ENCODE measurements at regions not wholly inside any gene's neighbourhood (a gene's known extent, or its start where the extent isn't known, plus 50 kb on each side); places are given as distances from the start of the nearest gene placed in this dataset.

- Histone ChIP-seq H3K9me1 (ENCODE audit: insufficient read depth, low read length) (no peaks in the 10 kb centered on the region), H3K23ac (ENCODE audit: low read depth, low read length) (no peak overlapping the region), H4K8ac (ENCODE audit: low read depth in 2 of 2, low read length in 2 of 2) (no peak overlapping the region), H2AK9ac (replicated peaks; ENCODE audit: low read depth, low read length, poor library complexity) (no peak overlapping the region), H2BK20ac (ENCODE audit: low read depth, low read length) (no peak overlapping the region), H3K4me1 (ENCODE audit: control insufficient read depth, insufficient read depth, low read length) (no peaks in the 10 kb centered on the region), H3K36me3 (ENCODE audit: control insufficient read depth, insufficient read depth, low read length) (no peaks in the 10 kb centered on the region), H3K18ac (ENCODE audit: low read depth, low read length) (no peak overlapping the region), H2BK15ac (ENCODE audit: low read depth, low read length) (no peak overlapping the region), H4K5ac (ENCODE audit: low read depth, low read length) (no peak overlapping the region), H2AFZ (replicated peaks; ENCODE audit: low read length, poor library complexity) (no peak overlapping the region), H2BK5ac (ENCODE audit: low read depth, low read length, poor library complexity, severe bottlenecking) (no peak overlapping the region), H3K4ac (ENCODE audit: low read depth, low read length) (no peak overlapping the region), H3K9ac (ENCODE audit: low read depth, low read length) (no peak overlapping the region), H2BK120ac (ENCODE audit: low read depth, low read length) (no peak overlapping the region), H3K79me1 (ENCODE audit: low read depth in 1 of 2, low read length in 2 of 2) (no peaks in the 10 kb centered on the region), H3K56ac (ENCODE audit: extremely low read depth, insufficient read depth, low read length) (no peak overlapping the region), H4K20me1 (ENCODE audit: insufficient read depth, low read length) (no peaks in the 10 kb centered on the region), H3K14ac (replicated peaks; ENCODE audit: low read depth, low read length) (no peak overlapping the region), H3K27ac (ENCODE audit: insufficient read depth, low read length) (no peak overlapping the region), H3K9me3 (ENCODE audit: control insufficient read depth, insufficient read depth, low read length) (peaks cover 6% of the 10 kb centered on the region), H3K27me3 (ENCODE audit: control insufficient read depth, insufficient read depth, low read length) (no peaks in the 10 kb centered on the region), H4K91ac (ENCODE audit: insufficient read depth, low read depth, low read length) (no peak overlapping the region), H3K4me2 (ENCODE audit: low read depth, low read length) (no peak overlapping the region), H2AK5ac (ENCODE audit: low read depth, low read length) (no peak overlapping the region), H3K4me3 (ENCODE audit: insufficient read depth, low read depth, low read length) (no peak overlapping the region)
- ChIA-PET POLR2A (ENCODE audit: unreplicated experiment) (no interaction called here), CTCF (no interaction called here)
- no TSS peak for BruUV-seq (replicated peaks)
- in situ Hi-C loops (cut with MboI; ENCODE audit: low sequenced_read_pairs) (no loop called here), dilution Hi-C loops (cut with HindIII; ENCODE audit: low sequenced_read_pairs, unreplicated experiment) (no loop called here), intact Hi-C loops (cut with micrococcal nuclease) (no loop called here)
- TF ChIP-seq RAD21 (IDR thresholded peaks at IDR 0.05; ENCODE audit: low read length): no peak
- no peak for TF ChIP-seq POLR2A (IDR thresholded peaks at IDR 0.05; ENCODE audit: low read depth, low read length)
- TF ChIP-seq CEBPB (IDR thresholded peaks at IDR 0.05; ENCODE audit: low read depth, low read length): no peak
- TF ChIP-seq RCOR1 (IDR thresholded peaks at IDR 0.05; ENCODE audit: insufficient replicate concordance, low read length): no peak
- TF ChIP-seq ELK1 (IDR thresholded peaks at IDR 0.05; ENCODE audit: borderline replicate concordance, low read depth, low read length): no peak
- TF ChIP-seq FOS (IDR thresholded peaks at IDR 0.05; ENCODE audit: low read depth, low read length): no peak
- TF ChIP-seq MAFK (IDR thresholded peaks at IDR 0.05; ENCODE audit: low read depth, low read length): no peak
- TF ChIP-seq CHD1 (IDR thresholded peaks at IDR 0.05; ENCODE audit: low read depth, low read length): no peak
- no peak for TF ChIP-seq BHLHE40 (IDR thresholded peaks at IDR 0.05; ENCODE audit: low read depth, low read length)
- TF ChIP-seq MAZ (IDR thresholded peaks at IDR 0.05; ENCODE audit: borderline replicate concordance, low read depth, low read length): no peak
- no peak for TF ChIP-seq SMC3 (IDR thresholded peaks at IDR 0.05; ENCODE audit: low read depth, low read length)
- no peak for TF ChIP-seq USF2 (IDR thresholded peaks at IDR 0.05; ENCODE audit: low read depth, low read length)
- TF ChIP-seq RFX5 (IDR thresholded peaks at IDR 0.05; ENCODE audit: low read depth, low read length): no peak
- TF ChIP-seq NFE2L2 (IDR thresholded peaks at IDR 0.05; ENCODE audit: low read depth, low read length): no peak
- WGBS, 2 experiments (ENCODE audit: extremely low coverage in 2 of 2, insufficient read length in 1 of 2): no CpG with 5 or more reads among the region's 2 CpGs
- no peak for ATAC-seq (ENCODE audit: low read depth)
- DNase-seq: no peak
These were observed 834.3 kb upstream of the COBL start for GRCh38 chr7:52150952-52151351.
